Effector memory CD4-positive, alpha-beta T cell (primary cell): ENCODE measurements at regions not wholly inside any gene's neighbourhood (a gene's known extent, or its start where the extent isn't known, plus 50 kb on each side); places are given as distances from the start of the nearest gene placed in this dataset.
"Not testable (repeated sequence)": the region's sequence is repeated elsewhere in the genome, so short reads cannot be mapped to it uniquely, and the experiment has no call there.

ENCODE experiments used
- DNase-seq, 3 donors: peaks; one replicate each; pipeline ENCODE4 v3.0.0-alpha.2; 2020
- H3K27ac ChIP-seq: 2 replicates; pipeline ENCODE4 v1.7.0; 2013; ENCODE audit warnings: mild to moderate bottlenecking, low read length, moderate library complexity; ENCODE audit not compliant: insufficient read depth, poor library complexity, severe bottlenecking
- H3K27me3 ChIP-seq: replicated peaks from 2 replicates; pipeline ENCODE4 v1.7.0; 2013; ENCODE audit warnings: mild to moderate bottlenecking, low read length; ENCODE audit not compliant: insufficient read depth, control insufficient read depth, poor library complexity, severe bottlenecking
- H3K36me3 ChIP-seq: 2 replicates; pipeline ENCODE4 v1.7.0; 2013; ENCODE audit warnings: mild to moderate bottlenecking, low read length, moderate library complexity; ENCODE audit not compliant: control insufficient read depth, insufficient read depth
- H3K4me1 ChIP-seq: 2 replicates; pipeline ENCODE4 v1.7.0; 2013; ENCODE audit warnings: low read length, mild to moderate bottlenecking; ENCODE audit not compliant: control insufficient read depth, insufficient read depth, poor library complexity, severe bottlenecking
- H3K4me3 ChIP-seq: 2 replicates; pipeline ENCODE4 v1.7.0; 2013; ENCODE audit warnings: low read length, low read depth, mild to moderate bottlenecking; ENCODE audit not compliant: insufficient read depth, poor library complexity, severe bottlenecking
- H3K9me3 ChIP-seq: 2 replicates; pipeline ENCODE4 v1.7.0; 2013; ENCODE audit warnings: mild to moderate bottlenecking, low read length, moderate library complexity; ENCODE audit not compliant: control insufficient read depth

- Histone ChIP-seq H3K27ac (no peak overlapping the region), H3K4me1 (no peaks in the 10 kb centered on the region), H3K27me3 (no peaks in the 10 kb centered on the region), H3K4me3 (no peak overlapping the region), H3K36me3 (no peaks in the 10 kb centered on the region), H3K9me3 (no peaks in the 10 kb centered on the region)
- DNase-seq, result no peak
Measured at GRCh38 chr6:92977018-92977417, 442.3 kb downstream of the EPHA7 start.

- Histone ChIP-seq H3K36me3 (no peaks in the 10 kb centered on the region), H3K27ac (no peak overlapping the region), H3K9me3 (no peaks in the 10 kb centered on the region), H3K4me1 (no peaks in the 10 kb centered on the region), H3K4me3 (no peak overlapping the region), H3K27me3 (no peaks in the 10 kb centered on the region)
- DNase-seq, result no peak
Measured at GRCh38 chr6:92967362-92967761, 452.0 kb downstream of the EPHA7 start.

- no peak for DNase-seq
- no peak overlapping the region for H3K27ac ChIP-seq
- no peaks in the 10 kb centered on the region for H3K9me3 ChIP-seq
- no peaks in the 10 kb centered on the region for H3K36me3 ChIP-seq
- no peak overlapping the region for H3K4me3 ChIP-seq
- no peaks in the 10 kb centered on the region for H3K4me1 ChIP-seq
- no peaks in the 10 kb centered on the region for H3K27me3 ChIP-seq
Measured at GRCh38 chr6:92962846-92963245, 456.5 kb downstream of the EPHA7 start.

GRCh38 chr6:92952111-92952510 lies 467.2 kb downstream of the EPHA7 start:
- H3K36me3 ChIP-seq, H3K4me1 ChIP-seq, H3K27me3 ChIP-seq, H3K9me3 ChIP-seq, H3K27ac ChIP-seq, H3K4me3 ChIP-seq, DNase-seq: not testable (repeated sequence)

GRCh38 chr6:92945799-92946198 lies 473.6 kb downstream of the EPHA7 start:
- no peak for DNase-seq
- Histone ChIP-seq H3K4me1 (no peaks in the 10 kb centered on the region), H3K4me3 (no peak overlapping the region), H3K27ac (no peak overlapping the region), H3K9me3 (no peaks in the 10 kb centered on the region), H3K36me3 (no peaks in the 10 kb centered on the region), H3K27me3 (no peaks in the 10 kb centered on the region)

GRCh38 chr6:92944132-92944531 lies 475.2 kb downstream of the EPHA7 start:
- Histone ChIP-seq H3K27ac (no peak overlapping the region), H3K4me1 (no peaks in the 10 kb centered on the region), H3K27me3 (no peaks in the 10 kb centered on the region), H3K4me3 (no peak overlapping the region), H3K36me3 (no peaks in the 10 kb centered on the region), H3K9me3 (no peaks in the 10 kb centered on the region)
- no peak for DNase-seq

- no peak overlapping the region for H3K4me3 ChIP-seq
- no peaks in the 10 kb centered on the region for H3K27me3 ChIP-seq
- no peak for DNase-seq
- H3K27ac ChIP-seq, result no peak overlapping the region
- no peaks in the 10 kb centered on the region for H3K36me3 ChIP-seq
- H3K4me1 ChIP-seq, result no peaks in the 10 kb centered on the region
- no peaks in the 10 kb centered on the region for H3K9me3 ChIP-seq
Measured at GRCh38 chr6:92942549-92942948, 476.8 kb downstream of the EPHA7 start.

- Histone ChIP-seq H3K4me1 (no peaks in the 10 kb centered on the region), H3K9me3 (no peaks in the 10 kb centered on the region)
Measured at GRCh38 chr6:92934625-92935024, 484.7 kb downstream of the EPHA7 start.

GRCh38 chr6:92930171-92930570 lies 489.2 kb downstream of the EPHA7 start:
- H3K36me3 ChIP-seq, result no peaks in the 10 kb centered on the region
- no peak overlapping the region for H3K27ac ChIP-seq
- H3K27me3 ChIP-seq, result no peaks in the 10 kb centered on the region
- no peaks in the 10 kb centered on the region for H3K4me1 ChIP-seq
- DNase-seq, result no peak
- no peaks in the 10 kb centered on the region for H3K9me3 ChIP-seq
- H3K4me3 ChIP-seq, result no peak overlapping the region

More at GRCh38 chr6:92934625-92935024, 484.7 kb downstream of the EPHA7 start:
- Histone ChIP-seq H3K27me3 (no peaks in the 10 kb centered on the region), H3K4me3 (no peak overlapping the region), H3K36me3 (no peaks in the 10 kb centered on the region), H3K27ac (no peak overlapping the region)
- no peak for DNase-seq

- H3K27me3 ChIP-seq, result no peaks in the 10 kb centered on the region
- H3K4me1 ChIP-seq, result no peaks in the 10 kb centered on the region
- no peak for DNase-seq
- H3K36me3 ChIP-seq, result no peaks in the 10 kb centered on the region
- H3K4me3 ChIP-seq, result no peak overlapping the region
- no peak overlapping the region for H3K27ac ChIP-seq
- no peaks in the 10 kb centered on the region for H3K9me3 ChIP-seq
Measured at GRCh38 chr6:92922216-92922806, 497.0 kb downstream of the EPHA7 start.
